Body of pancreas (tissue), 4 donors: ENCODE measurements at regions not wholly inside any gene's neighbourhood (a gene's known extent, or its start where the extent isn't known, plus 50 kb on each side); places are given as distances from the start of the nearest gene placed in this dataset.

Source experiments
- POLR2A ChIP-seq, 3 donors: fragments of 450-650 bp; IDR thresholded peaks; one replicate each; pipeline ENCODE4 v1.6.1; 2016; ENCODE audit warnings: antibody characterized with exemption in 3 of 3, mild to moderate bottlenecking in 2 of 3
- TF ChIP-seq, protein P1 (sequence below), 7 experiments: fragments of 450-650 bp in 4 of 7; fragments of 200-600 bp in 3 of 7; sonication (generic) in 3 of 7; IDR thresholded peaks; one replicate each; pipeline ENCODE4 v1.5.1; 2016 to 2019; ENCODE audit warnings: antibody characterized with exemption in 7 of 7

DNA sequence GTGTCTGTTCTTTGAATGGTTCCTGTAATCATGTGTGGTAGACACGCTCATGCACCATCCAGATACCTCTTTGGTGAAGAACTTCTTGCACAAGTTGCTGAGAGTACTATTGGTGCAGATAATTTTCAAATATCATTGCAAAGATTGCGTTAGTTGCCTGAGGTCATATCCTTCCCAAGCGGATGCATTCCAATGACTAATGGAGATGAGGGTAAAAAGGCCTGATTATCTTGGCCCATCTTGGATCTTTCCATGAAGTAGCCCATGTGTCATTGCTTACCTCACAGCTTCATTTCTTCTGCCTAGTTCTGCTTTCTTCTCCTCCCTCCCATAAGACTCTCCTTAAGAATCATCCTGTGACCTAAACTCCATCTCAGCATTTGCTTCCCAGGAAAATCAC is 384.9 kb upstream of the CNKSR2 start:
- TF ChIP-seq, protein P1, sequence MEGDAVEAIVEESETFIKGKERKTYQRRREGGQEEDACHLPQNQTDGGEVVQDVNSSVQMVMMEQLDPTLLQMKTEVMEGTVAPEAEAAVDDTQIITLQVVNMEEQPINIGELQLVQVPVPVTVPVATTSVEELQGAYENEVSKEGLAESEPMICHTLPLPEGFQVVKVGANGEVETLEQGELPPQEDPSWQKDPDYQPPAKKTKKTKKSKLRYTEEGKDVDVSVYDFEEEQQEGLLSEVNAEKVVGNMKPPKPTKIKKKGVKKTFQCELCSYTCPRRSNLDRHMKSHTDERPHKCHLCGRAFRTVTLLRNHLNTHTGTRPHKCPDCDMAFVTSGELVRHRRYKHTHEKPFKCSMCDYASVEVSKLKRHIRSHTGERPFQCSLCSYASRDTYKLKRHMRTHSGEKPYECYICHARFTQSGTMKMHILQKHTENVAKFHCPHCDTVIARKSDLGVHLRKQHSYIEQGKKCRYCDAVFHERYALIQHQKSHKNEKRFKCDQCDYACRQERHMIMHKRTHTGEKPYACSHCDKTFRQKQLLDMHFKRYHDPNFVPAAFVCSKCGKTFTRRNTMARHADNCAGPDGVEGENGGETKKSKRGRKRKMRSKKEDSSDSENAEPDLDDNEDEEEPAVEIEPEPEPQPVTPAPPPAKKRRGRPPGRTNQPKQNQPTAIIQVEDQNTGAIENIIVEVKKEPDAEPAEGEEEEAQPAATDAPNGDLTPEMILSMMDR (IDR thresholded peaks at IDR 0.05): no peak
- no peak for TF ChIP-seq POLR2A (IDR thresholded peaks at IDR 0.05)
